Activated naive CD4-positive, alpha-beta T cell treated with anti-CD3 and anti-CD28 coated beads, Interleukin-2, amount 50 U/mL, for 24 hours (primary cell): ENCODE measurements at regions not wholly inside any gene's neighbourhood (a gene's known extent, or its start where the extent isn't known, plus 50 kb on each side); places are given as distances from the start of the nearest gene placed in this dataset.

Experiments
- H3K27ac Mint-ChIP-seq: one replicate; pipeline ENCODE4 v1.8.0; 2021; ENCODE audit warnings: mild to moderate bottlenecking, mixed read lengths
- H3K27me3 Mint-ChIP-seq: one replicate; pipeline ENCODE4 v1.8.0; 2021; ENCODE audit warnings: mixed read lengths
- H3K36me3 Mint-ChIP-seq: one replicate; pipeline ENCODE4 v1.8.0; 2021; ENCODE audit warnings: mixed read lengths
- H3K4me1 Mint-ChIP-seq: one replicate; pipeline ENCODE4 v1.8.0; 2021; ENCODE audit warnings: mixed read lengths
- H3K4me3 Mint-ChIP-seq: one replicate; pipeline ENCODE4 v1.8.0; 2021; ENCODE audit warnings: mild to moderate bottlenecking, mixed read lengths
- H3K9me3 Mint-ChIP-seq: one replicate; pipeline ENCODE4 v1.8.0; 2021; ENCODE audit warnings: mixed read lengths

- H3K27ac Mint-ChIP-seq, result no peak overlapping the region
- H3K27me3 Mint-ChIP-seq, result no peaks in the 10 kb centered on the region
- H3K9me3 Mint-ChIP-seq, result peaks cover 4% of the 10 kb centered on the region
- no peaks in the 10 kb centered on the region for H3K36me3 Mint-ChIP-seq
- no peak overlapping the region for H3K4me3 Mint-ChIP-seq
- no peaks in the 10 kb centered on the region for H3K4me1 Mint-ChIP-seq
Observed at GRCh38 chr2:207216457-207216856, 50.7 kb upstream of the KLF7 start.

- Mint-ChIP-seq H3K27me3 (no peaks in the 10 kb centered on the region), H3K4me1 (peaks cover under 1% of the 10 kb centered on the region), H3K4me3 (no peak overlapping the region), H3K36me3 (no peaks in the 10 kb centered on the region), H3K27ac (no peak overlapping the region), H3K9me3 (no peaks in the 10 kb centered on the region)
Observed at GRCh38 chr2:207217442-207217841, 51.7 kb upstream of the KLF7 start.

- Mint-ChIP-seq H3K27ac (no peak overlapping the region), H3K9me3 (no peaks in the 10 kb centered on the region)
Observed at GRCh38 chr2:207219081-207219630, 53.4 kb upstream of the KLF7 start.

GRCh38 chr2:207219676-207220501, 54.1 kb upstream of the KLF7 start:
- Mint-ChIP-seq H3K9me3 (no peaks in the 10 kb centered on the region), H3K4me3 (no peak overlapping the region), H3K4me1 (peaks cover 17% of the 10 kb centered on the region), H3K36me3 (peaks cover 2% of the 10 kb centered on the region), H3K27me3 (no peaks in the 10 kb centered on the region), H3K27ac (no peak overlapping the region)

More at GRCh38 chr2:207219081-207219630, 53.4 kb upstream of the KLF7 start:
- peaks cover 10% of the 10 kb centered on the region for H3K4me1 Mint-ChIP-seq
- no peak overlapping the region for H3K4me3 Mint-ChIP-seq
- H3K36me3 Mint-ChIP-seq, result peaks cover 2% of the 10 kb centered on the region
- no peaks in the 10 kb centered on the region for H3K27me3 Mint-ChIP-seq

- Mint-ChIP-seq H3K9me3 (no peaks in the 10 kb centered on the region), H3K27me3 (no peaks in the 10 kb centered on the region), H3K27ac (no peak overlapping the region), H3K36me3 (peaks cover 2% of the 10 kb centered on the region), H3K4me3 (no peak overlapping the region), H3K4me1 (peaks cover 36% of the 10 kb centered on the region)
Observed at GRCh38 chr2:207221731-207222130, 56.0 kb upstream of the KLF7 start.

- no peak overlapping the region for H3K27ac Mint-ChIP-seq
- no peak overlapping the region for H3K4me3 Mint-ChIP-seq
- no peaks in the 10 kb centered on the region for H3K9me3 Mint-ChIP-seq
- peaks cover 38% of the 10 kb centered on the region for H3K4me1 Mint-ChIP-seq
- H3K27me3 Mint-ChIP-seq, result no peaks in the 10 kb centered on the region
- peaks cover 2% of the 10 kb centered on the region for H3K36me3 Mint-ChIP-seq
Observed at GRCh38 chr2:207223051-207223450, 57.3 kb upstream of the KLF7 start.

GRCh38 chr2:207224381-207224780, 58.6 kb upstream of the KLF7 start:
- no peaks in the 10 kb centered on the region for H3K27me3 Mint-ChIP-seq
- peaks cover 41% of the 10 kb centered on the region for H3K4me1 Mint-ChIP-seq
- H3K9me3 Mint-ChIP-seq, result no peaks in the 10 kb centered on the region
- peak overlapping the region; percentile 75 for H3K4me3 Mint-ChIP-seq
- peaks cover 2% of the 10 kb centered on the region for H3K36me3 Mint-ChIP-seq
- H3K27ac Mint-ChIP-seq, result no peak overlapping the region

- H3K4me1 Mint-ChIP-seq, result peaks cover 45% of the 10 kb centered on the region
- H3K27me3 Mint-ChIP-seq, result no peaks in the 10 kb centered on the region
- H3K27ac Mint-ChIP-seq, result peak overlapping the region; percentile 94
- H3K4me3 Mint-ChIP-seq, result peak overlapping the region; percentile 75
- H3K36me3 Mint-ChIP-seq, result peaks cover 2% of the 10 kb centered on the region
- H3K9me3 Mint-ChIP-seq, result no peaks in the 10 kb centered on the region
Observed at GRCh38 chr2:207224791-207225482, 59.2 kb upstream of the KLF7 start.

GRCh38 chr2:207225773-207226172, 60.0 kb upstream of the KLF7 start:
- peaks cover 2% of the 10 kb centered on the region for H3K36me3 Mint-ChIP-seq
- H3K9me3 Mint-ChIP-seq, result no peaks in the 10 kb centered on the region
- no peaks in the 10 kb centered on the region for H3K27me3 Mint-ChIP-seq
- H3K27ac Mint-ChIP-seq, result peak overlapping the region; percentile 55
- peak overlapping the region; percentile 59 for H3K4me3 Mint-ChIP-seq
- H3K4me1 Mint-ChIP-seq, result peaks cover 53% of the 10 kb centered on the region

- H3K9me3 Mint-ChIP-seq, result no peaks in the 10 kb centered on the region
- H3K4me1 Mint-ChIP-seq, result peaks cover 58% of the 10 kb centered on the region
- no peak overlapping the region for H3K27ac Mint-ChIP-seq
Observed at GRCh38 chr2:207226243-207226642, 60.5 kb upstream of the KLF7 start.

GRCh38 chr2:207226671-207227061, 60.9 kb upstream of the KLF7 start:
- peaks cover 62% of the 10 kb centered on the region for H3K4me1 Mint-ChIP-seq
- H3K27ac Mint-ChIP-seq, result no peak overlapping the region

More at GRCh38 chr2:207226243-207226642, 60.5 kb upstream of the KLF7 start:
- peaks cover 2% of the 10 kb centered on the region for H3K36me3 Mint-ChIP-seq
- H3K27me3 Mint-ChIP-seq, result no peaks in the 10 kb centered on the region
- H3K4me3 Mint-ChIP-seq, result no peak overlapping the region

GRCh38 chr2:207227062-207227748, 61.5 kb upstream of the KLF7 start:
- Mint-ChIP-seq H3K27me3 (no peaks in the 10 kb centered on the region), H3K27ac (no peak overlapping the region), H3K4me1 (peaks cover 67% of the 10 kb centered on the region)

More at GRCh38 chr2:207226671-207227061, 60.9 kb upstream of the KLF7 start:
- H3K27me3 Mint-ChIP-seq, result no peaks in the 10 kb centered on the region
- no peak overlapping the region for H3K4me3 Mint-ChIP-seq
- H3K36me3 Mint-ChIP-seq, result peaks cover 2% of the 10 kb centered on the region
- no peaks in the 10 kb centered on the region for H3K9me3 Mint-ChIP-seq

GRCh38 chr2:207227749-207228145, 62.0 kb upstream of the KLF7 start:
- peaks cover 2% of the 10 kb centered on the region for H3K36me3 Mint-ChIP-seq
- peaks cover 63% of the 10 kb centered on the region for H3K4me1 Mint-ChIP-seq
- no peaks in the 10 kb centered on the region for H3K27me3 Mint-ChIP-seq
- no peaks in the 10 kb centered on the region for H3K9me3 Mint-ChIP-seq
- H3K4me3 Mint-ChIP-seq, result no peak overlapping the region
- no peak overlapping the region for H3K27ac Mint-ChIP-seq

More at GRCh38 chr2:207227062-207227748, 61.5 kb upstream of the KLF7 start:
- no peak overlapping the region for H3K4me3 Mint-ChIP-seq
- H3K9me3 Mint-ChIP-seq, result no peaks in the 10 kb centered on the region
- H3K36me3 Mint-ChIP-seq, result peaks cover 2% of the 10 kb centered on the region

GRCh38 chr2:207228402-207228801, 62.7 kb upstream of the KLF7 start:
- Mint-ChIP-seq H3K4me3 (no peak overlapping the region), H3K9me3 (no peaks in the 10 kb centered on the region), H3K36me3 (no peaks in the 10 kb centered on the region), H3K4me1 (peaks cover 59% of the 10 kb centered on the region), H3K27me3 (no peaks in the 10 kb centered on the region), H3K27ac (no peak overlapping the region)

GRCh38 chr2:207229161-207229560, 63.4 kb upstream of the KLF7 start:
- Mint-ChIP-seq H3K4me3 (no peak overlapping the region), H3K36me3 (no peaks in the 10 kb centered on the region), H3K27me3 (no peaks in the 10 kb centered on the region), H3K9me3 (no peaks in the 10 kb centered on the region), H3K27ac (no peak overlapping the region), H3K4me1 (peaks cover 57% of the 10 kb centered on the region)
